PC-9 (cell line): ENCODE measurements at regions not wholly inside any gene's neighbourhood (a gene's known extent, or its start where the extent isn't known, plus 50 kb on each side); places are given as distances from the start of the nearest gene placed in this dataset.

Source experiments
- CTCF ChIP-seq: fragments of 200-600 bp; sonication (generic); conservative IDR thresholded peaks from 2 replicates; pipeline ENCODE4 v1.6.1; 2017; ENCODE audit warnings: mixed run types, antibody characterized with exemption, mild to moderate bottlenecking, moderate library complexity
- EZH2 ChIP-seq: fragments of 200-600 bp; sonication (generic); IDR thresholded peaks from 2 replicates; pipeline ENCODE4 v1.8.0; 2017; ENCODE audit warnings: antibody characterized with exemption, low read depth

DNA sequence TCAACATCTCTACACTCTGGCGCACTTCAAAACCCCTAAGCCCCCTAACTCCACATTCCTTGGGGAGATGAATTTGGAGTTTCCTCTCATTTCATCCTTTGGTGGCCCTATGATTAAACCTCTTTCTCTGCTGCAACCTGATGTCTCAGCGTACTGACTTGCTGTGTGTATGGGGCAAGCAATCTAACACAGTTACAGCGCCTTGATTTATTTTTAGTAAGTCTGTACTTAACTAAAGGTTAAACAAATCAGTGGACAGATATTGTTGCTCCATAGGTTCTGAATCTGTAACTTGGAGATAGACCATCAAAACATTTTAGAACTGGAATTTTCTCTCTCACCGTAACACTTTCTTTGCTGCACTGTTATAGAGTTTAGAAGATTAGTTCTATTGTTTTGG, 452.8 kb downstream of the IRX1 start:
- TF ChIP-seq CTCF, result no peak
- TF ChIP-seq EZH2, result no peak
